Activated T-cell treated with anti-CD3 and anti-CD28 coated beads, Interleukin-2, amount 50 U/mL, for 4 hours (primary cell): ENCODE measurements at regions not wholly inside any gene's neighbourhood (a gene's known extent, or its start where the extent isn't known, plus 50 kb on each side); places are given as distances from the start of the nearest gene placed in this dataset.
A peak's percentile ranks its signal among the peaks of the same experiment; 100 is the strongest.
"Not testable (repeated sequence)": the region's sequence is repeated elsewhere in the genome, so short reads cannot be mapped to it uniquely, and the experiment has no call there.

Source experiments
- ATAC-seq, 2 donors: fragments of 200-7000 bp; cut with Tn5 transposase; one replicate each; pipeline ENCODE4 v1.10.0; 2021
- DNase-seq: peaks from one replicate; pipeline ENCODE4 v3.0.0-alpha.2; 2020
- H3K27me3 Mint-ChIP-seq: one replicate; pipeline ENCODE4 v1.8.0; 2021; ENCODE audit warnings: low read depth, mixed read lengths
- H3K36me3 Mint-ChIP-seq: one replicate; pipeline ENCODE4 v1.8.0; 2022; ENCODE audit warnings: mixed read lengths; ENCODE audit not compliant: insufficient read depth
- H3K4me1 Mint-ChIP-seq: one replicate; pipeline ENCODE4 v1.8.0; 2021; ENCODE audit warnings: low read depth, mixed read lengths
- H3K4me3 Mint-ChIP-seq: one replicate; pipeline ENCODE4 v1.8.0; 2021; ENCODE audit warnings: mild to moderate bottlenecking, moderate library complexity, mixed read lengths
- H3K9me3 Mint-ChIP-seq: one replicate; pipeline ENCODE4 v1.8.0; 2021; ENCODE audit warnings: mixed read lengths

GRCh38 chr5:176103083-176103482, 135.0 kb upstream of the THOC3 start:
- H3K4me3 Mint-ChIP-seq, H3K36me3 Mint-ChIP-seq, DNase-seq, ATAC-seq, H3K9me3 Mint-ChIP-seq, H3K27me3 Mint-ChIP-seq, H3K4me1 Mint-ChIP-seq: not testable (repeated sequence)

GRCh38 chr5:176112888-176113287, 125.3 kb upstream of the SIMC1 start:
- not testable (repeated sequence) for H3K4me3 Mint-ChIP-seq, ATAC-seq, H3K36me3 Mint-ChIP-seq, H3K9me3 Mint-ChIP-seq, H3K27me3 Mint-ChIP-seq, DNase-seq, H3K4me1 Mint-ChIP-seq

- H3K27me3 Mint-ChIP-seq, H3K9me3 Mint-ChIP-seq, H3K4me3 Mint-ChIP-seq, DNase-seq, H3K4me1 Mint-ChIP-seq, H3K36me3 Mint-ChIP-seq, ATAC-seq: not testable (repeated sequence)
These were observed 124.4 kb upstream of the SIMC1 start for GRCh38 chr5:176113673-176114335.

GRCh38 chr5:176114825-176115224, 123.4 kb upstream of the SIMC1 start:
- not testable (repeated sequence) for H3K27me3 Mint-ChIP-seq, H3K36me3 Mint-ChIP-seq, H3K4me1 Mint-ChIP-seq, H3K9me3 Mint-ChIP-seq, DNase-seq, ATAC-seq, H3K4me3 Mint-ChIP-seq

GRCh38 chr5:176117699-176118238, 120.5 kb upstream of the SIMC1 start:
- H3K4me3 Mint-ChIP-seq, H3K4me1 Mint-ChIP-seq, H3K36me3 Mint-ChIP-seq, H3K9me3 Mint-ChIP-seq, ATAC-seq, DNase-seq, H3K27me3 Mint-ChIP-seq: not testable (repeated sequence)

GRCh38 chr5:176122361-176122760, 115.9 kb upstream of the SIMC1 start:
- H3K36me3 Mint-ChIP-seq, ATAC-seq, H3K9me3 Mint-ChIP-seq, DNase-seq, H3K27me3 Mint-ChIP-seq, H3K4me1 Mint-ChIP-seq, H3K4me3 Mint-ChIP-seq: not testable (repeated sequence)

GRCh38 chr5:176124120-176124519, 114.1 kb upstream of the SIMC1 start:
- H3K4me1 Mint-ChIP-seq, DNase-seq, H3K27me3 Mint-ChIP-seq, ATAC-seq, H3K9me3 Mint-ChIP-seq, H3K4me3 Mint-ChIP-seq, H3K36me3 Mint-ChIP-seq: not testable (repeated sequence)

GRCh38 chr5:176131771-176132170, 106.5 kb upstream of the SIMC1 start:
- Mint-ChIP-seq H3K4me1 (peaks cover 13% of the 10 kb centered on the region), H3K9me3 (no peaks in the 10 kb centered on the region), H3K27me3 (peaks cover 19% of the 10 kb centered on the region), H3K4me3 (no peak overlapping the region), H3K36me3 (no peaks in the 10 kb centered on the region)
- ATAC-seq (no peak), DNase-seq (no peak)

GRCh38 chr5:176132471-176133288, 105.5 kb upstream of the SIMC1 start:
- no peak for DNase-seq
- Mint-ChIP-seq H3K36me3 (no peaks in the 10 kb centered on the region), H3K4me3 (peak overlapping the region; percentile 81), H3K27me3 (peaks cover 19% of the 10 kb centered on the region), H3K9me3 (no peaks in the 10 kb centered on the region), H3K4me1 (peaks cover 13% of the 10 kb centered on the region)
- peak; percentile 46 to 53 for ATAC-seq

GRCh38 chr5:176133289-176133870, 104.8 kb upstream of the SIMC1 start:
- peak; percentile 11 for DNase-seq
- Mint-ChIP-seq H3K36me3 (no peaks in the 10 kb centered on the region), H3K4me3 (peak overlapping the region; percentile 81), H3K9me3 (no peaks in the 10 kb centered on the region), H3K27me3 (peaks cover 22% of the 10 kb centered on the region), H3K4me1 (peaks cover 13% of the 10 kb centered on the region)
- ATAC-seq, result peak; percentile 70 to 73

GRCh38 chr5:176133877-176134276, 104.3 kb upstream of the SIMC1 start:
- peak overlapping the region; percentile 81 for H3K4me3 Mint-ChIP-seq
- H3K9me3 Mint-ChIP-seq, result no peaks in the 10 kb centered on the region
- ATAC-seq, result peak in 1 of 2 donors; percentile 46
- peaks cover 13% of the 10 kb centered on the region for H3K4me1 Mint-ChIP-seq
- H3K36me3 Mint-ChIP-seq, result no peaks in the 10 kb centered on the region
- H3K27me3 Mint-ChIP-seq, result peaks cover 22% of the 10 kb centered on the region
- DNase-seq, result no peak

- Mint-ChIP-seq H3K36me3 (no peaks in the 10 kb centered on the region), H3K4me1 (peaks cover 13% of the 10 kb centered on the region), H3K4me3 (peak overlapping the region; percentile 81), H3K27me3 (peaks cover 22% of the 10 kb centered on the region), H3K9me3 (no peaks in the 10 kb centered on the region)
- no peak for DNase-seq
- no peak for ATAC-seq
These were observed 103.5 kb upstream of the SIMC1 start for GRCh38 chr5:176134529-176135223.

- peaks cover 13% of the 10 kb centered on the region for H3K9me3 Mint-ChIP-seq
- H3K4me1 Mint-ChIP-seq, DNase-seq, H3K36me3 Mint-ChIP-seq, H3K4me3 Mint-ChIP-seq, ATAC-seq: not testable (repeated sequence)
- peaks cover 12% of the 10 kb centered on the region for H3K27me3 Mint-ChIP-seq
These were observed 98.1 kb upstream of the SIMC1 start for GRCh38 chr5:176140138-176140537.

GRCh38 chr5:176144508-176144907, 93.7 kb upstream of the SIMC1 start:
- no peak overlapping the region for H3K4me3 Mint-ChIP-seq
- H3K4me1 Mint-ChIP-seq, result no peaks in the 10 kb centered on the region
- peaks cover 9% of the 10 kb centered on the region for H3K27me3 Mint-ChIP-seq
- peaks cover 3% of the 10 kb centered on the region for H3K36me3 Mint-ChIP-seq
- DNase-seq (no peak), ATAC-seq (no peak)
- peaks cover 13% of the 10 kb centered on the region for H3K9me3 Mint-ChIP-seq
